ENCODE measurements at regions not wholly inside any gene's neighbourhood (a gene's known extent, or its start where the extent isn't known, plus 50 kb on each side); places are given as distances from the start of the nearest gene placed in this dataset.

DNA sequence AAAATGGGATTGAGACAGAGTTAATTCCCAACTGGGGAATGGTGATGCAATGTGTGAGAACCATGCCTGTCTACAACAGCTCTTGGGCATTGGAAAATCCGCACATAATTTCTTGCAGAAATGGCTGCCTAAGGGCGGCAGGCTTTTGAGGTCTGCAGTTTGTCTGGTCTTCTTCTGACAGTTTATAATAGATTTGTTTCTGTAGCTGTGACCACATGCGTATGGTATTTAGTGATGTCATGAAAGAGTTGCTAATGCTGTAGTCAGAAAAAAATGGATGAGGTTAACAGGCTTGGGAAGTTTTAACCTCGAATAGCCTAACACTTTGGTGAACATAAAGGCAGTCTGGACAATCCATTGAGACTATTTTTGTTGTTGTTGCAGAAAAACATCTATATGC, 544.1 kb upstream of the AMELY start:
- TF ChIP-seq POLR2A (IDR thresholded peaks at IDR 0.05) (no peak), CTCF (IDR thresholded peaks at IDR 0.05) (no peak)
